B cell (primary cell): ENCODE measurements at regions not wholly inside any gene's neighbourhood (a gene's known extent, or its start where the extent isn't known, plus 50 kb on each side); places are given as distances from the start of the nearest gene placed in this dataset.

ENCODE experiments used
- ATAC-seq: fragments of 200-7000 bp; cut with Tn5 transposase; one replicate; pipeline ENCODE4 v1.10.0; 2021; ENCODE audit warnings: low read depth, mild to moderate bottlenecking, moderate number of reproducible peaks, moderate library complexity
- CTCF ChIA-PET: fragments of 350-600 bp; sonication (Branson Sonifier 250); formaldehyde crosslinking; loops from one replicate; lab custom pipeline; 2021; ENCODE audit warnings: antibody characterized with exemption, inconsistent platforms; lab: Charles Lee
- POLR2A ChIA-PET: fragments of 350-600 bp; sonication (Branson Sonifier 250); formaldehyde crosslinking; loops from one replicate; lab custom pipeline; 2021; ENCODE audit warnings: antibody characterized with exemption; lab: Charles Lee
- DNase-seq: peaks from one replicate; pipeline ENCODE4 v3.0.0; 2013
- H2AFZ ChIP-seq: 2 replicates; pipeline ENCODE4 v1.6.1; 2012; ENCODE audit warnings: mild to moderate bottlenecking, low read depth, low read length; ENCODE audit not compliant: insufficient read depth, poor library complexity, severe bottlenecking
- H3K27ac ChIP-seq, 2 donors: 1 replicate in 1 of 2; 2 replicates in 1 of 2; pipeline ENCODE4 v1.5.1; 2012 to 2013; ENCODE audit warnings: low read length in 2 of 2, mild to moderate bottlenecking in 2 of 2, moderate library complexity in 1 of 2
- H3K27me3 ChIP-seq, 4 experiments: fragments of 200-600 bp in 1 of 4; sonication (generic) in 1 of 4; replicated peaks in 1 of 4; 1 replicate in 2 of 4; 2 replicates in 2 of 4; pipeline versions ENCODE4 v1.6.1 to v1.7.0; 2013 to 2016; ENCODE audit warnings: low read length in 3 of 4, mild to moderate bottlenecking in 2 of 4, mixed read lengths in 1 of 4, moderate library complexity in 1 of 4; ENCODE audit not compliant: insufficient read depth in 4 of 4, control insufficient read depth in 3 of 4; ENCODE audit errors: control extremely low read depth in 1 of 4
- H3K36me3 ChIP-seq, 2 experiments: replicated peaks in 1 of 2; 1 replicate in 1 of 2; 2 replicates in 1 of 2; pipeline versions ENCODE4 v1.6.1 to v1.7.1; 2013; ENCODE audit warnings: low read length in 1 of 2; ENCODE audit not compliant: insufficient read depth in 2 of 2, control insufficient read depth in 1 of 2; ENCODE audit errors: control extremely low read depth in 1 of 2, extremely low read depth in 1 of 2
- H3K4me1 ChIP-seq, 2 donors: fragments of 200-600 bp in 1 of 2; sonication (generic) in 1 of 2; 1 replicate in 1 of 2; 2 replicates in 1 of 2; pipeline versions ENCODE4 v1.5.1 to v1.6.1; 2013 to 2017; ENCODE audit warnings: low read length in 2 of 2; ENCODE audit not compliant: control insufficient read depth in 2 of 2, insufficient read depth in 2 of 2
- H3K4me2 ChIP-seq: replicated peaks from 2 replicates; pipeline ENCODE3; 2012; ENCODE audit warnings: mild to moderate bottlenecking, low read depth, low read length; ENCODE audit not compliant: poor library complexity, severe bottlenecking
- H3K4me3 ChIP-seq, 5 experiments: fragments of 200-600 bp in 1 of 5; sonication (generic) in 1 of 5; 1 replicate in 3 of 5; 2 replicates in 2 of 5; pipeline versions ENCODE4 v1.5.1 to v1.7.0; 2011 to 2016; ENCODE audit warnings: low read length in 4 of 5, mild to moderate bottlenecking in 4 of 5, low read depth in 2 of 5, control low read depth in 1 of 5, moderate library complexity in 1 of 5; ENCODE audit not compliant: insufficient read depth in 1 of 5; ENCODE audit errors: control extremely low read depth in 1 of 5, extremely low read depth in 1 of 5
- H3K79me2 ChIP-seq: fragments of 200-600 bp; sonication (generic); one replicate; pipeline ENCODE4 v1.6.0; 2016; ENCODE audit warnings: low read length; ENCODE audit not compliant: control insufficient read depth, insufficient read depth
- H3K9ac ChIP-seq: fragments of 200-600 bp; sonication (generic); 2 replicates; pipeline ENCODE4 v1.6.1; 2017; ENCODE audit warnings: mild to moderate bottlenecking, low read length, moderate library complexity
- H3K9me3 ChIP-seq, 3 donors: one replicate each; pipeline versions ENCODE4 v1.6.1 to v1.7.1; 2013; ENCODE audit warnings: low read length in 2 of 3; ENCODE audit not compliant: control insufficient read depth in 2 of 3, insufficient read depth in 1 of 3; ENCODE audit errors: control extremely low read depth in 1 of 3
- H4K20me1 ChIP-seq: 2 replicates; pipeline ENCODE4 v1.6.0; 2012; ENCODE audit warnings: mild to moderate bottlenecking, low read length; ENCODE audit not compliant: insufficient read depth, control insufficient read depth, poor library complexity, severe bottlenecking
- H3K27ac Mint-ChIP-seq: one replicate; pipeline ENCODE4 v1.8.0; 2021; ENCODE audit warnings: mixed read lengths
- H3K27me3 Mint-ChIP-seq: one replicate; pipeline ENCODE4 v1.8.0; 2021; ENCODE audit warnings: mixed read lengths
- H3K4me1 Mint-ChIP-seq: one replicate; pipeline ENCODE4 v1.8.0; 2021; ENCODE audit warnings: mixed read lengths
- H3K4me3 Mint-ChIP-seq: one replicate; pipeline ENCODE4 v1.8.0; 2021; ENCODE audit warnings: mixed read lengths
- H3K9me3 Mint-ChIP-seq: one replicate; pipeline ENCODE4 v1.8.0; 2022; ENCODE audit warnings: mixed read lengths; ENCODE audit not compliant: insufficient read depth
- EZH2 ChIP-seq: IDR thresholded peaks from 2 replicates; pipeline ENCODE4 v1.6.1; 2012; ENCODE audit warnings: borderline replicate concordance, low read depth, mild to moderate bottlenecking, moderate library complexity, low read length; ENCODE audit not compliant: insufficient read depth, poor library complexity, severe bottlenecking
- WGBS: methylation state at CpG from one replicate; pipeline ENCODE4 v1.1.5; 2013; ENCODE audit warnings: missing lambda C conversion rate; ENCODE audit not compliant: insufficient coverage; 5-methylcytosine and 5-hydroxymethylcytosine counted together
- intact Hi-C: fragments of 100-400 bp; cut with micrococcal nuclease; formaldehyde crosslinking; loops from one replicate; pipeline ENCODE4 v1.10.0; 2022
- TF ChIP-seq, protein P1 (sequence below): fragments of 200-600 bp; IDR thresholded peaks from one replicate; pipeline ENCODE4 v1.8.0; 2022; ENCODE audit warnings: antibody characterized with exemption, mild to moderate bottlenecking

DNA sequence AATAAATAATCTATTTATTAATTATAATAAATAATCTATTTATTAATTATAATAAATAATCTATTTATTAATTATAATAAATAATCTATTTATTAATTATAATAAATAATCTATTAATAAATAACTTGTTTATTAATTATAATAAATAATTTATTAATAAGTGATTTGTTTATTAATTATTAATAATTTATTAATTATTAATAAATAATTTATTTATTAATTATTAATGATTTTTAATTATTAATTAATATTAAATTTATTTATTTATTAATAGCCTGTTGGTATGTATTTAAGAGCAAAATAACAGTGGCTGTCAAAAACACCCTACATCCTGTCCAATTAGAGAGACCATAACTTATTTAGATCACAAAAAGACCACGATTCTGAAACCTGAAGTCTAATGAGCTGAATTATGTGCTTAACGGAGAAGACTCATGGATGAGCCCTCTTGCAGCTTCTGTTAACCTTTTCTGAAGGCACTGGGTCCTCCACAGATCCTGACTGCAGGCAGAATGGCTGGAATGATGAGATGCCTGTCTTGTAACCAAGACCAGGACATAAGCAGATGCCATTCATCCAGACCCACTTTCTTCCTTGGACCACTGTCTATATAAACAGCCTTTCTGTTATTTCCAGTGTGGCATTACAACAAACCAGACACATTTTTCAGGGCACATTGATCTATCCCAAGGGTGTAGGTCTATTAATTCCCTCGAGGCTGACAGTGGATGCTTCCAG lies 134.2 kb downstream of the SETD4 start:
- POLR2A ChIA-PET: no interaction called here
- WGBS: 80% methylated on average over 2 of the region's 3 CpGs
- Histone ChIP-seq H3K36me3 (no peaks in the 10 kb centered on the region), H3K9me3 (peaks cover 0 to 4% (median 0%) of the 10 kb centered on the region in 3 donors), H3K9ac (no peak overlapping the region), H3K79me2 (no peaks in the 10 kb centered on the region), H3K27ac (no peak overlapping the region), H2AFZ (no peak overlapping the region), H3K27me3 (peaks cover 0 to 7% (median 5%) of the 10 kb centered on the region in 4 experiments), H4K20me1 (no peaks in the 10 kb centered on the region), H3K4me2 (no peak overlapping the region), H3K4me3 (no peak overlapping the region), H3K4me1 (no peaks in the 10 kb centered on the region)
- intact Hi-C loops: no loop called here
- ATAC-seq (no peak), DNase-seq (no peak)
- no peak for TF ChIP-seq EZH2
- TF ChIP-seq, protein P1, sequence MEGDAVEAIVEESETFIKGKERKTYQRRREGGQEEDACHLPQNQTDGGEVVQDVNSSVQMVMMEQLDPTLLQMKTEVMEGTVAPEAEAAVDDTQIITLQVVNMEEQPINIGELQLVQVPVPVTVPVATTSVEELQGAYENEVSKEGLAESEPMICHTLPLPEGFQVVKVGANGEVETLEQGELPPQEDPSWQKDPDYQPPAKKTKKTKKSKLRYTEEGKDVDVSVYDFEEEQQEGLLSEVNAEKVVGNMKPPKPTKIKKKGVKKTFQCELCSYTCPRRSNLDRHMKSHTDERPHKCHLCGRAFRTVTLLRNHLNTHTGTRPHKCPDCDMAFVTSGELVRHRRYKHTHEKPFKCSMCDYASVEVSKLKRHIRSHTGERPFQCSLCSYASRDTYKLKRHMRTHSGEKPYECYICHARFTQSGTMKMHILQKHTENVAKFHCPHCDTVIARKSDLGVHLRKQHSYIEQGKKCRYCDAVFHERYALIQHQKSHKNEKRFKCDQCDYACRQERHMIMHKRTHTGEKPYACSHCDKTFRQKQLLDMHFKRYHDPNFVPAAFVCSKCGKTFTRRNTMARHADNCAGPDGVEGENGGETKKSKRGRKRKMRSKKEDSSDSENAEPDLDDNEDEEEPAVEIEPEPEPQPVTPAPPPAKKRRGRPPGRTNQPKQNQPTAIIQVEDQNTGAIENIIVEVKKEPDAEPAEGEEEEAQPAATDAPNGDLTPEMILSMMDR: no peak
- CTCF ChIA-PET: interaction anchor here (0.7 kb wide), 1 partner anchor 1233 kb away, joined by 3 read pairs; no protein-coding TSS in a partner anchor
- Mint-ChIP-seq H3K4me3 (no peak overlapping the region), H3K27ac (no peak overlapping the region), H3K27me3 (peaks cover 31% of the 10 kb centered on the region), H3K9me3 (no peaks in the 10 kb centered on the region), H3K4me1 (no peaks in the 10 kb centered on the region)

DNA sequence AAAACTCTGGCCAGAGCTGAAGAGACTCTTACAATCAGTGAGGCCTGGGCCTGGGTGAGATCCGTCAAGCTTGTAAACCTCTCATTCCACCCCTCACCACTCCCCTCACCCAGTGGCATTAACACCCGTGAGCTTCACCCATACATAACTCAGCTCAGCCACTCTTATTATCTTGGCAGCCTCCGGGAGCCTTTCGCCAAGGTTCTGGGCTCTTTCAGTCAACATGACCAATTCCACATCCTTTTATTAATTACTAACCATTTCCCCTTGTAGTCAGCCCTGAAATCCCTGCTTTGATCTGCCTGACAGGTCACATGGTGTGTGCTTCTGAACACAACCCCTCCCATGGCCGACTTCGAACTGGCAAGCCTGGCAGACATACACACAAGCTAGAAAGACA lies 134.8 kb downstream of the SETD4 start:
- Histone ChIP-seq H3K27ac (no peak overlapping the region), H3K9ac (no peak overlapping the region), H3K4me3 (no peak overlapping the region), H3K27me3 (peaks cover 0 to 7% (median 5%) of the 10 kb centered on the region in 4 experiments), H3K9me3 (peaks cover 0 to 4% (median 0%) of the 10 kb centered on the region in 3 donors), H3K36me3 (no peaks in the 10 kb centered on the region), H4K20me1 (no peaks in the 10 kb centered on the region), H2AFZ (no peak overlapping the region), H3K4me1 (no peaks in the 10 kb centered on the region), H3K4me2 (no peak overlapping the region), H3K79me2 (no peaks in the 10 kb centered on the region)
- ChIA-PET CTCF (interaction anchor here (0.9 kb wide), 1 partner anchor 85 kb away, joined by 5 read pairs; no protein-coding TSS in a partner anchor), POLR2A (no interaction called here)
- TF ChIP-seq EZH2: no peak
- TF ChIP-seq, protein P1: no peak
- no peak overlapping the region for H3K27ac Mint-ChIP-seq
- 79% methylated on average over 4 of the region's 6 CpGs for WGBS
- no peak overlapping the region for H3K4me3 Mint-ChIP-seq
- H3K4me1 Mint-ChIP-seq: no peaks in the 10 kb centered on the region
- intact Hi-C loops: no loop called here
- ATAC-seq (no peak), DNase-seq (no peak)
- H3K27me3 Mint-ChIP-seq: peaks cover 36% of the 10 kb centered on the region
- H3K9me3 Mint-ChIP-seq: no peaks in the 10 kb centered on the region
